Panc1 (cell line): ENCODE measurements at regions not wholly inside any gene's neighbourhood (a gene's known extent, or its start where the extent isn't known, plus 50 kb on each side); places are given as distances from the start of the nearest gene placed in this dataset.

Source experiments
- POLR2AphosphoS5 ChIP-seq: IDR thresholded peaks from 2 replicates; pipeline ENCODE4 v1.6.1; 2012; ENCODE audit warnings: mild to moderate bottlenecking, low read depth, low read length, moderate library complexity
- TF ChIP-seq, protein P1 (sequence below), 2 experiments: IDR thresholded peaks; 2 replicates each; pipeline ENCODE4 v1.6.1; 2011 to 2012; ENCODE audit warnings: low read depth in 2 of 2, control low read depth in 1 of 2, low read length in 1 of 2, mild to moderate bottlenecking in 1 of 2, moderate library complexity in 1 of 2; ENCODE audit not compliant: insufficient read depth in 1 of 2
- TF ChIP-seq, protein P2 (sequence below): fragments of 450-650 bp; IDR thresholded peaks from 2 replicates; pipeline ENCODE4 v1.5.1; 2017; ENCODE audit warnings: mild to moderate bottlenecking

DNA sequence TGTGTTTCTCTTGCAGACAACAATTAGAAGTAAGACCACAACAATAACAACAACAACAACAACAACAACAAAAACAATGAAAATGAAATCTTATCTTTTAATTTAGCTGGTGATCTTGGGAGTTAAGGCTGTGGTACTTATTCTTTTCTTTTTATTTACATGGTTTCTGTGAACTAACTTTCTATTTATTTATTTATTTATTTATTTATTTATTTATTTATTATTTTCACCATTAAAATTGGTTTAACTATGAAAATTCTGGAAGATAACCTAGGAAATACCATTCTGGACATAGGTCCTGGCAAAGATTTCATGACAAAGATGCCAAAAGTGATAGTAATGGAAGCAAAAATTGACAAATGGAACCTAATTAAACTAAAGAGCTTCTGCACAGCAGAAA, 102.5 kb upstream of the PNPT1 start:
- TF ChIP-seq, protein P1, sequence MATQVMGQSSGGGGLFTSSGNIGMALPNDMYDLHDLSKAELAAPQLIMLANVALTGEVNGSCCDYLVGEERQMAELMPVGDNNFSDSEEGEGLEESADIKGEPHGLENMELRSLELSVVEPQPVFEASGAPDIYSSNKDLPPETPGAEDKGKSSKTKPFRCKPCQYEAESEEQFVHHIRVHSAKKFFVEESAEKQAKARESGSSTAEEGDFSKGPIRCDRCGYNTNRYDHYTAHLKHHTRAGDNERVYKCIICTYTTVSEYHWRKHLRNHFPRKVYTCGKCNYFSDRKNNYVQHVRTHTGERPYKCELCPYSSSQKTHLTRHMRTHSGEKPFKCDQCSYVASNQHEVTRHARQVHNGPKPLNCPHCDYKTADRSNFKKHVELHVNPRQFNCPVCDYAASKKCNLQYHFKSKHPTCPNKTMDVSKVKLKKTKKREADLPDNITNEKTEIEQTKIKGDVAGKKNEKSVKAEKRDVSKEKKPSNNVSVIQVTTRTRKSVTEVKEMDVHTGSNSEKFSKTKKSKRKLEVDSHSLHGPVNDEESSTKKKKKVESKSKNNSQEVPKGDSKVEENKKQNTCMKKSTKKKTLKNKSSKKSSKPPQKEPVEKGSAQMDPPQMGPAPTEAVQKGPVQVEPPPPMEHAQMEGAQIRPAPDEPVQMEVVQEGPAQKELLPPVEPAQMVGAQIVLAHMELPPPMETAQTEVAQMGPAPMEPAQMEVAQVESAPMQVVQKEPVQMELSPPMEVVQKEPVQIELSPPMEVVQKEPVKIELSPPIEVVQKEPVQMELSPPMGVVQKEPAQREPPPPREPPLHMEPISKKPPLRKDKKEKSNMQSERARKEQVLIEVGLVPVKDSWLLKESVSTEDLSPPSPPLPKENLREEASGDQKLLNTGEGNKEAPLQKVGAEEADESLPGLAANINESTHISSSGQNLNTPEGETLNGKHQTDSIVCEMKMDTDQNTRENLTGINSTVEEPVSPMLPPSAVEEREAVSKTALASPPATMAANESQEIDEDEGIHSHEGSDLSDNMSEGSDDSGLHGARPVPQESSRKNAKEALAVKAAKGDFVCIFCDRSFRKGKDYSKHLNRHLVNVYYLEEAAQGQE (IDR thresholded peaks at IDR 0.05; ENCODE audit: insufficient read depth in 1 of 2, low read depth in 2 of 2, low read length in 1 of 2): no peak
- TF ChIP-seq, protein P2, sequence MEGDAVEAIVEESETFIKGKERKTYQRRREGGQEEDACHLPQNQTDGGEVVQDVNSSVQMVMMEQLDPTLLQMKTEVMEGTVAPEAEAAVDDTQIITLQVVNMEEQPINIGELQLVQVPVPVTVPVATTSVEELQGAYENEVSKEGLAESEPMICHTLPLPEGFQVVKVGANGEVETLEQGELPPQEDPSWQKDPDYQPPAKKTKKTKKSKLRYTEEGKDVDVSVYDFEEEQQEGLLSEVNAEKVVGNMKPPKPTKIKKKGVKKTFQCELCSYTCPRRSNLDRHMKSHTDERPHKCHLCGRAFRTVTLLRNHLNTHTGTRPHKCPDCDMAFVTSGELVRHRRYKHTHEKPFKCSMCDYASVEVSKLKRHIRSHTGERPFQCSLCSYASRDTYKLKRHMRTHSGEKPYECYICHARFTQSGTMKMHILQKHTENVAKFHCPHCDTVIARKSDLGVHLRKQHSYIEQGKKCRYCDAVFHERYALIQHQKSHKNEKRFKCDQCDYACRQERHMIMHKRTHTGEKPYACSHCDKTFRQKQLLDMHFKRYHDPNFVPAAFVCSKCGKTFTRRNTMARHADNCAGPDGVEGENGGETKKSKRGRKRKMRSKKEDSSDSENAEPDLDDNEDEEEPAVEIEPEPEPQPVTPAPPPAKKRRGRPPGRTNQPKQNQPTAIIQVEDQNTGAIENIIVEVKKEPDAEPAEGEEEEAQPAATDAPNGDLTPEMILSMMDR: no peak
- TF ChIP-seq POLR2AphosphoS5: no peak
